H7 (cell line): ENCODE measurements at regions not wholly inside any gene's neighbourhood (a gene's known extent, or its start where the extent isn't known, plus 50 kb on each side); places are given as distances from the start of the nearest gene placed in this dataset.
A peak's percentile ranks its signal among the peaks of the same experiment; 100 is the strongest.

Experiments used
- DNase-seq: peaks from one replicate; pipeline ENCODE4 v3.0.0; 2012
- H3K27me3 ChIP-seq: 2 replicates; pipeline ENCODE4 v1.6.0; 2011; ENCODE audit warnings: mild to moderate bottlenecking, low read length; ENCODE audit not compliant: control insufficient read depth, insufficient read depth
- H3K36me3 ChIP-seq: replicated peaks from 2 replicates; pipeline ENCODE4 v1.5.1; 2011; ENCODE audit warnings: low read length; ENCODE audit not compliant: control insufficient read depth, insufficient read depth
- H3K4me3 ChIP-seq: 2 replicates; pipeline ENCODE4 v1.5.1; 2011; ENCODE audit warnings: low read depth, mild to moderate bottlenecking, control low read depth, low read length, moderate library complexity; ENCODE audit not compliant: insufficient read depth

- DNase-seq: no peak
- no peaks in the 10 kb centered on the region for H3K27me3 ChIP-seq
- H3K36me3 ChIP-seq: no peaks in the 10 kb centered on the region
- H3K4me3 ChIP-seq: no peak overlapping the region
These were observed 199.3 kb upstream of the UMPS start for GRCh38 chr3:124530916-124531315.

- H3K27me3 ChIP-seq: no peaks in the 10 kb centered on the region
- H3K36me3 ChIP-seq: no peaks in the 10 kb centered on the region
- H3K4me3 ChIP-seq: no peak overlapping the region
- DNase-seq: no peak
These were observed 198.2 kb upstream of the UMPS start for GRCh38 chr3:124532071-124532470.

GRCh38 chr3:124535306-124535705 lies 194.9 kb upstream of the UMPS start:
- no peak for DNase-seq
- no peak overlapping the region for H3K4me3 ChIP-seq
- no peaks in the 10 kb centered on the region for H3K27me3 ChIP-seq
- no peaks in the 10 kb centered on the region for H3K36me3 ChIP-seq

GRCh38 chr3:124540550-124541211 lies 189.6 kb upstream of the UMPS start:
- no peaks in the 10 kb centered on the region for H3K27me3 ChIP-seq
- no peaks in the 10 kb centered on the region for H3K36me3 ChIP-seq
- H3K4me3 ChIP-seq: no peak overlapping the region
- DNase-seq: no peak

GRCh38 chr3:124542214-124542869 lies 187.9 kb upstream of the UMPS start:
- DNase-seq: no peak
- Histone ChIP-seq H3K4me3 (no peak overlapping the region), H3K27me3 (no peaks in the 10 kb centered on the region), H3K36me3 (no peaks in the 10 kb centered on the region)

- H3K27me3 ChIP-seq: no peaks in the 10 kb centered on the region
- no peak for DNase-seq
- H3K4me3 ChIP-seq: no peak overlapping the region
- no peaks in the 10 kb centered on the region for H3K36me3 ChIP-seq
These were observed 184.4 kb upstream of the UMPS start for GRCh38 chr3:124545891-124546290.

GRCh38 chr3:124552224-124552623 lies 178.0 kb upstream of the UMPS start:
- no peak overlapping the region for H3K4me3 ChIP-seq
- H3K27me3 ChIP-seq: no peaks in the 10 kb centered on the region
- no peak for DNase-seq
- H3K36me3 ChIP-seq: no peaks in the 10 kb centered on the region

- H3K27me3 ChIP-seq: no peaks in the 10 kb centered on the region
- no peak overlapping the region for H3K4me3 ChIP-seq
- H3K36me3 ChIP-seq: no peaks in the 10 kb centered on the region
- no peak for DNase-seq
These were observed 177.1 kb upstream of the UMPS start for GRCh38 chr3:124553178-124553577.

- no peak for DNase-seq
- Histone ChIP-seq H3K27me3 (no peaks in the 10 kb centered on the region), H3K4me3 (no peak overlapping the region), H3K36me3 (no peaks in the 10 kb centered on the region)
These were observed 173.6 kb upstream of the UMPS start for GRCh38 chr3:124556636-124557035.

GRCh38 chr3:124557433-124558232 lies 172.6 kb upstream of the UMPS start:
- no peaks in the 10 kb centered on the region for H3K27me3 ChIP-seq
- DNase-seq: no peak

GRCh38 chr3:124558991-124559845 lies 171.0 kb upstream of the UMPS start:
- peak; percentile 42 for DNase-seq
- no peaks in the 10 kb centered on the region for H3K36me3 ChIP-seq
- H3K4me3 ChIP-seq: no peak overlapping the region
- no peaks in the 10 kb centered on the region for H3K27me3 ChIP-seq

More at GRCh38 chr3:124557433-124558232, 172.6 kb upstream of the UMPS start:
- no peak overlapping the region for H3K4me3 ChIP-seq
- H3K36me3 ChIP-seq: no peaks in the 10 kb centered on the region

GRCh38 chr3:124559846-124560574 lies 170.2 kb upstream of the UMPS start:
- DNase-seq: peak; percentile 82
- Histone ChIP-seq H3K27me3 (no peaks in the 10 kb centered on the region), H3K36me3 (no peaks in the 10 kb centered on the region)

GRCh38 chr3:124560666-124561215 lies 169.5 kb upstream of the UMPS start:
- Histone ChIP-seq H3K36me3 (no peaks in the 10 kb centered on the region), H3K4me3 (no peak overlapping the region), H3K27me3 (peaks cover 1% of the 10 kb centered on the region; the same call in 1 of the 2 replicates)
- DNase-seq: no peak

More at GRCh38 chr3:124559846-124560574, 170.2 kb upstream of the UMPS start:
- H3K4me3 ChIP-seq: no peak overlapping the region
